GM12873 (cell line): ENCODE measurements at regions not wholly inside any gene's neighbourhood (a gene's known extent, or its start where the extent isn't known, plus 50 kb on each side); places are given as distances from the start of the nearest gene placed in this dataset.

Experiments used
- TF ChIP-seq, protein P1 (sequence below): IDR thresholded peaks from 2 replicates; pipeline ENCODE4 v1.5.1; 2012; ENCODE audit warnings: low read depth, mild to moderate bottlenecking, moderate library complexity, low read length, control low read depth; ENCODE audit not compliant: insufficient read depth; ENCODE audit errors: missing control alignments

DNA sequence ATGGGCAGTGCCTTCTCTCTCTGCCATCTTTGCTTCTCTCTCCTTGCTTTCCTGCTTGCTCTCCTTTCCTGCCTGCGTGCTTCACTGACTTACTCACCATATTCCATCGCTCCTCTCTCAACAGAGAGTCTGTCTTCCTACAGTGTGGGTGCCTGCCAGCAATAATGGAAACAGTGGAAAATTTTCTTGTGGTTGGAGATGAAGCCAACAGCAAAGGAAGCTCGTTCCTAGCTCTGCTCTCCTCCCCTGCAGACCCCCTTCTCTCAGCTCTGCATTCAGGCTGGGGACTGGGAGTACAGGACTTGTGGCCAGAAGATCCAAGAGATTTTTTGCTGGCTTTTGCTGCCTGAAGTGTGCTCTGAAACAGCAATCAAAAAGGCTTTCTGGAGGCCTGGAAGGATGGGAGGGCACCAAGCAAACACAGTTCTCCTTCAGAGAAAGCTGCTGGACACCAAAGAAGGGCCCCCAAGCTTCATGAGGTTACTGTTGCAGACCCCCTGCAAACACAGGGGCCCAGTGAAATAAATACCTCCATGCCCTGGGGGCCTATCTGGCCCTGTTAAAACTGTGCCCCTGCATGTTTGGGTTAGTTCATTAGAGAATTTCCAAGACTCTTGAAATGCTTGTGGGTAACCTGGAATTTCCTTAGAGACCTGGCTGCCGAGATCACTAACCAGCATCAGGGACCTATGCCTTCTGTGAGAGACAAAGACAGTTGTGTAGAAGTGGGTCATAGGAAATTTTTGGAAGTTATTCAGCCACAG is 149.9 kb upstream of the RASGRP1 start:
- TF ChIP-seq, protein P1, sequence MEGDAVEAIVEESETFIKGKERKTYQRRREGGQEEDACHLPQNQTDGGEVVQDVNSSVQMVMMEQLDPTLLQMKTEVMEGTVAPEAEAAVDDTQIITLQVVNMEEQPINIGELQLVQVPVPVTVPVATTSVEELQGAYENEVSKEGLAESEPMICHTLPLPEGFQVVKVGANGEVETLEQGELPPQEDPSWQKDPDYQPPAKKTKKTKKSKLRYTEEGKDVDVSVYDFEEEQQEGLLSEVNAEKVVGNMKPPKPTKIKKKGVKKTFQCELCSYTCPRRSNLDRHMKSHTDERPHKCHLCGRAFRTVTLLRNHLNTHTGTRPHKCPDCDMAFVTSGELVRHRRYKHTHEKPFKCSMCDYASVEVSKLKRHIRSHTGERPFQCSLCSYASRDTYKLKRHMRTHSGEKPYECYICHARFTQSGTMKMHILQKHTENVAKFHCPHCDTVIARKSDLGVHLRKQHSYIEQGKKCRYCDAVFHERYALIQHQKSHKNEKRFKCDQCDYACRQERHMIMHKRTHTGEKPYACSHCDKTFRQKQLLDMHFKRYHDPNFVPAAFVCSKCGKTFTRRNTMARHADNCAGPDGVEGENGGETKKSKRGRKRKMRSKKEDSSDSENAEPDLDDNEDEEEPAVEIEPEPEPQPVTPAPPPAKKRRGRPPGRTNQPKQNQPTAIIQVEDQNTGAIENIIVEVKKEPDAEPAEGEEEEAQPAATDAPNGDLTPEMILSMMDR, result no peak

DNA sequence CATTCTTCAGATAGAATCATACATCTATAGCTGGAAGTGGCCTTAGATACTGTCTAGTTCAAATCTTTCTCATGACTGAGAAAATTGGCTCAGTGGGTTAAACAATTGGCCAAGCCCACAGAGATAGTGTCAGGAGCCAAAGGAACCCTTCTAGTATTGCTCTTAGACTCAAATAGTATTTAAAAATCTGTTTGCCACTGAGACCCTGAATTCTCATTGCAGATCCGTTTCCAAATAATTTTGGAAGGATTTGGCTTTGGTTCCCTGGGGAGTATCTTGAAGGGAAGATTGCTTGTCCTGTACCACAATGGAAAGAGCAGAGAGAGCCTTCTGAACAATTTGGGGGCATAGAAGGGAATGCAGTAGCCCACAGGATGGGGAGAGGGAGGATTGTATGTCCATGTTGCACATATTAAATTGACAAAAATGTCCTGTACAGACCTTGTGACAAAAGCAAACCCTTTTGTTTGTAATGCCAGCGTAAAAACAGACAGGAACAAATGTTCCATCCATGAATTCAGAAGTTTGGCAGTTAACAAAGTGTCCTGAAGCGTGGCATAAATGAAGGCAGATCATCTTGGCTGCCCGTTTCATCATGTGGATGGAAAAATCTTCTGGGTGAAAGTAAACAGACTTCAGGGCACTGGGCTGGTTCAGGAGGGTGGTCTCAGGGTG is 156.4 kb upstream of the RASGRP1 start:
- TF ChIP-seq, protein P1, result no peak

DNA sequence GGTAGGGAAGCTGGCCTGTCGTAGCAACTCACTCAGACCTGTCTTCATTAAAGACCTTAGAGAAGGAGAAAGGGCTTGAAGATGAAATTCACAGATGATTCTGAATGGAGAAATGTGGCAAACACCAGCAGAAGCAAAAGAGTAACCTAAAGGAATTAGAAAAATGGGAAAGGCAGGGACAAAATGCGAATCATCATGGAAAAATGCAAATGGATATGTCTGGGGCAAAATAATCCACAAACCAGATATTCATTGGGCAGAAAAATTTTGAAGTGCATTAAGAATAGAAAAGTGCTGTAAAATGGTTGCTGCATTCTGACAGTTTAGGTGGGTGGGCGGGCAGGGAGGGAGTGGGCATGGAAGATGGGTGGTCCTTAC is 156.9 kb upstream of the RASGRP1 start:
- TF ChIP-seq, protein P1, result no peak

GRCh38 chr15:38722236-38722635 is 157.6 kb upstream of the RASGRP1 start:
- TF ChIP-seq, protein P1, result no peak

GRCh38 chr15:38724827-38725226 is 160.2 kb upstream of the RASGRP1 start:
- TF ChIP-seq, protein P1, result peak; percentile 2

- TF ChIP-seq, protein P1, result no peak
These were observed 161.6 kb upstream of the RASGRP1 start for GRCh38 chr15:38726187-38726586.

DNA sequence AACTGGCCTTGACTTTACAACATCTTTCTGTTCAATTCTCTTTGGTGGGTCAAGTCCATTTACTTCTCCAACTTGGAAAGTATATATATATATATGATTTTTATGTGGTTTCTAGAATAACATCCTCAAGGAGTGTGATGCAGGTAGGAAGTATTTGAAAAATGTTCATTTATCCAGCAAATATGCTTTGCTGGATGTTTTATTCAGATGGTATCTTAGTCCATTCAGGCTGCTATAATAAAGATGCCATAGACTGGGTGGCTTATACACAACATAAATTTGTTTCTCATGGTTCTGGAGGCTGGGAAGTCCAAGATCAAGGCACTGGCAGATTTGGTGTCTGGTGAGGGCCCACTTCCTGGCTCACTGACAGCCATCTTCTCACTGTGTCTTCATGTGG is 168.7 kb upstream of the RASGRP1 start:
- TF ChIP-seq, protein P1, result no peak
